ENCODE measurements at regions not wholly inside any gene's neighbourhood (a gene's known extent, or its start where the extent isn't known, plus 50 kb on each side); places are given as distances from the start of the nearest gene placed in this dataset.

DNA sequence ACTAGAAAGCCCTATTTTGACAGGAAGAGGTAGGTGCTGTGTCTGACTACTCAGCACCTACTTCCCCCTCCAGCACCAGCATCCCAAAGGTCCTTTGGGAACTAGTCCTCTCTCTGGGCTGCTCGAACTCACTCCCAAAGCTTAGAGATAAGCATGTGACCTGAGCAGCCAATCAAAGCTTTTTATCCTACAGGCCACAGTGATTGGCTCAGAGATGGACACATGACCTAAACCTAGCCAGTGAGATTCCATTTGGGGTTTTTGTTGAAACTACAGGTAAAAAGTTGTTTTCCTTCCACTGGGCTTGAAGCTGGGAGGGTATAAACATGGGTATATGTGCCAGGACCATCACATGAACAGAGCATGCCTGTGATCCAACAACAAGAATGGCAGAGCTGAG, 186.5 kb upstream of the PPP2R3A start:
- no peaks in the 10 kb centered on the region for H3K27me3 ChIP-seq
- intact Hi-C loops (cut with DNase I; ENCODE audit: low total_unique reads) (no loop called here), in situ Hi-C loops (cut with MboI; ENCODE audit: low pct_ligation_motif_present in 1 of 4, low pct_unique_long_range_greater_than_20kb in 1 of 4, low sequenced_read_pairs in 3 of 4) (no loop called here)
- DNase-seq, result no peak
- no peaks in the 10 kb centered on the region for H3K36me3 ChIP-seq
- WGBS, 2 donors (ENCODE audit: low coverage in 1 of 2), result 67% methylated on average over 1 of the region's 1 CpG; no CpG with 5 or more reads in 1 of the 2 donors
- H3K4me3 ChIP-seq, result no peak overlapping the region
- H3K9me3 ChIP-seq, result no peaks in the 10 kb centered on the region
- no peak overlapping the region for H3K27ac ChIP-seq
- TF ChIP-seq POLR2AphosphoS5 (IDR thresholded peaks at IDR 0.05), result no peak
- H3K4me1 ChIP-seq, result no peaks in the 10 kb centered on the region

DNA sequence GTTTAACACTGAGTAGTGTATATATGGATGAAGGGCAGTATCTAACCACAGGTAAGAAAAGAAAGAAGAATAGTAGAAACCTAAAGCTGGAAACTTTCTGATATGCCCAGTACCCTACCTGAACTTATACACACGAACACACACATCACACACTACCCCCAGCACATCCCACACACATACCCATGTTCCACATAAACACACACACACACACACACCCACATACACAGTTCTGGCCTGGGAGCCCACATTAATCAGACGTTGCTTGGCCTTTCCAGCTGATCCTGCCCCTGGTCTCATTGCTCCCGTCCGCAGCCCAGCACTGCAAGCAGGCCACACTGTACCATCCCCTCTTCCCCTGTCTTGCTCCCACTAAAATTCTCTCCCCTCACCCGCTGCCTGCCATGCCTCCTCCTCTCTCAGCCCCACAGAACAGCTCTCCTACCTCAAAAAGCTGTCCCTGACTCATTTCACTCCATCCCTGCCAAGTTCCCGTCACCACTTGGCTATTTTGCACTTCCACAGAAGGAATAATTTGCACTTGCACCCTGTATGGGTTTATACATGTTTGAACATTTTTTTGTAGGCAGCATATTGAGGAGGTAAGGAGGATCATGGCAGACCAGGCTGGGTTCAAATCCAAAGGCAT, 185.8 kb upstream of the PPP2R3A start:
- Histone ChIP-seq H3K4me1 (no peaks in the 10 kb centered on the region), H3K27ac (no peak overlapping the region), H3K9me3 (no peaks in the 10 kb centered on the region), H3K36me3 (no peaks in the 10 kb centered on the region), H3K27me3 (no peaks in the 10 kb centered on the region), H3K4me3 (no peak overlapping the region)
- in situ Hi-C loops (cut with MboI; ENCODE audit: low pct_ligation_motif_present in 1 of 4, low pct_unique_long_range_greater_than_20kb in 1 of 4, low sequenced_read_pairs in 3 of 4) (no loop called here), intact Hi-C loops (cut with DNase I; ENCODE audit: low total_unique reads) (no loop called here)
- no peak for DNase-seq
- WGBS, 2 donors (ENCODE audit: low coverage in 1 of 2), result 46 to 74% methylated on average over 1 to 6 of the region's 6 CpGs
- TF ChIP-seq EP300 (IDR thresholded peaks at IDR 0.05; ENCODE audit: low read depth) (no peak), POLR2AphosphoS5 (IDR thresholded peaks at IDR 0.05) (no peak)
- TF ChIP-seq, protein P1, sequence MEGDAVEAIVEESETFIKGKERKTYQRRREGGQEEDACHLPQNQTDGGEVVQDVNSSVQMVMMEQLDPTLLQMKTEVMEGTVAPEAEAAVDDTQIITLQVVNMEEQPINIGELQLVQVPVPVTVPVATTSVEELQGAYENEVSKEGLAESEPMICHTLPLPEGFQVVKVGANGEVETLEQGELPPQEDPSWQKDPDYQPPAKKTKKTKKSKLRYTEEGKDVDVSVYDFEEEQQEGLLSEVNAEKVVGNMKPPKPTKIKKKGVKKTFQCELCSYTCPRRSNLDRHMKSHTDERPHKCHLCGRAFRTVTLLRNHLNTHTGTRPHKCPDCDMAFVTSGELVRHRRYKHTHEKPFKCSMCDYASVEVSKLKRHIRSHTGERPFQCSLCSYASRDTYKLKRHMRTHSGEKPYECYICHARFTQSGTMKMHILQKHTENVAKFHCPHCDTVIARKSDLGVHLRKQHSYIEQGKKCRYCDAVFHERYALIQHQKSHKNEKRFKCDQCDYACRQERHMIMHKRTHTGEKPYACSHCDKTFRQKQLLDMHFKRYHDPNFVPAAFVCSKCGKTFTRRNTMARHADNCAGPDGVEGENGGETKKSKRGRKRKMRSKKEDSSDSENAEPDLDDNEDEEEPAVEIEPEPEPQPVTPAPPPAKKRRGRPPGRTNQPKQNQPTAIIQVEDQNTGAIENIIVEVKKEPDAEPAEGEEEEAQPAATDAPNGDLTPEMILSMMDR (IDR thresholded peaks at IDR 0.05), result no peak

DNA sequence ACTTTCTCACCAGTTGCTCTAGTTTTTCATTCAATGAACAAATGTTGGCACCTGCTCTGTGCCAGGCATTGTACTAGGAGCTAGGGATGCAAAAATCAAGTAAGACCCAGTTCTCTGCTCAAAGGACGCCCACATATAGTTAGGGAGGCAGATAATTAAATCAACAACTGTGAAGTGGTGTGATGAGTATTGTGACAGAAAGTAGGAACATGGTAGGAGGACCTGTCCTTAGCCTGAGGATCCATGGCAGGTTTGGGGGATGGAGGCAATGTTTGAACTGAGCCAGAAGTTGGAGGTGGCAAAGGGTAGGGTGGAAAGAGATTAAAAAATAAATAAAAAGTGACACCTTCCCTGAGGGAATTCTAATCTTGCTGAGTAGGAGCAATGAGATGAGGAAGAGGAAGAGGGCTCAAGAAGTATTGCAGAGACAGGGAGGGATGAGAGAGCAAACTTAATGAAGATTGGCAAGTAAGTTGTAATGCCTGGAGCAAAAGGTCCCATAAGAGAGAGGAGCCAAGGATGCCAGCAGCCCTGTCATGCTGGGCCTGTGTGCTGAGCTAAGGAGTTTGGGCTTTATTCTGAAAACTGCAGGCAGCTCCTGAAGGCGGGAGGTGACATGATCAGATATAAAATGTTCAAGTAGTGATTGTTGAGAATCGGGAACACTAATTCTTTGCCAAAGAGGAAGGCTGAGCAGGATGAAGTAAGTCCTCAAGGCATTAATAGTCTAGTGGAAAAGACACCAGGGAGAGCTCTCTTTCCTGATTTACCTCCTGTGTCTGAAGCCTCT, 184.3 kb upstream of the PPP2R3A start:
- Histone ChIP-seq H3K4me3 (no peak overlapping the region), H3K4me1 (no peaks in the 10 kb centered on the region), H3K27me3 (no peaks in the 10 kb centered on the region), H3K27ac (no peak overlapping the region), H3K36me3 (no peaks in the 10 kb centered on the region), H3K9me3 (no peaks in the 10 kb centered on the region)
- in situ Hi-C loops (cut with MboI; ENCODE audit: low pct_ligation_motif_present in 1 of 4, low pct_unique_long_range_greater_than_20kb in 1 of 4, low sequenced_read_pairs in 3 of 4) (no loop called here), intact Hi-C loops (cut with DNase I; ENCODE audit: low total_unique reads) (no loop called here)
- DNase-seq, result no peak
- TF ChIP-seq POLR2AphosphoS5 (IDR thresholded peaks at IDR 0.05) (no peak), POLR2A (IDR thresholded peaks at IDR 0.05) (no peak)
- TF ChIP-seq, protein P1 (IDR thresholded peaks at IDR 0.05), result no peak
- 84 to 87% methylated on average over 3 of the region's 3 CpGs for WGBS, 2 donors (ENCODE audit: low coverage in 1 of 2)

DNA sequence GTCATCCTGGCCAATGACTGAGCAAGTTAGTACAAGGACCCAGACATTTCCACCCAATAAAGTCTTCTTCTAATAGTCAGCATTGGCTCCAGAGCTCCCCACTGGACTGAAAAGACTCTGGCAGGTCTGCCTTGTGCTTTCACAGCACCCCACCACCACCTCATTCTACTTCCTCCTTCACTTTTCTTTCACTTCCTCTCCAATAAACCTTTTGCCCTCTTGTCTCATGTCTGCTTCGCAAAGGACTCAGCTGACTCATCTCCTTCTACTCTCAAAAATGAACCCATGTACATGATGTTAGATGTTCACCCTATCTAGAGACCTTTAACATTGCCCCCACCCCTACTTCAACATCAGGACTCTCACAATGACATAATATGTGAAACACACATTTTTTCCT, 181.0 kb upstream of the PPP2R3A start:
- TF ChIP-seq POLR2AphosphoS5 (IDR thresholded peaks at IDR 0.05) (no peak), POLR2A (IDR thresholded peaks at IDR 0.05) (no peak), EP300 (IDR thresholded peaks at IDR 0.05; ENCODE audit: low read depth) (no peak)
- TF ChIP-seq, protein P1 (IDR thresholded peaks at IDR 0.05), result no peak
- DNase-seq, result no peak
- in situ Hi-C loops (cut with MboI; ENCODE audit: low pct_ligation_motif_present in 1 of 4, low pct_unique_long_range_greater_than_20kb in 1 of 4, low sequenced_read_pairs in 3 of 4) (no loop called here), intact Hi-C loops (cut with DNase I; ENCODE audit: low total_unique reads) (no loop called here)
- no peak overlapping the region for H3K27ac ChIP-seq
- no peak overlapping the region for H3K4me3 ChIP-seq
- 50 to 60% methylated on average over 1 of the region's 1 CpG for WGBS, 2 donors (ENCODE audit: low coverage in 1 of 2)
- no peaks in the 10 kb centered on the region for H3K27me3 ChIP-seq
- H3K4me1 ChIP-seq, result no peaks in the 10 kb centered on the region
- no peaks in the 10 kb centered on the region for H3K9me3 ChIP-seq
- H3K36me3 ChIP-seq, result no peaks in the 10 kb centered on the region
